GM23338 (cell line): ENCODE measurements at regions not wholly inside any gene's neighbourhood (a gene's known extent, or its start where the extent isn't known, plus 50 kb on each side); places are given as distances from the start of the nearest gene placed in this dataset.

Experiments
- ATAC-seq: fragments of 200-7000 bp; cut with Tn5 transposase; 3 replicates; pipeline ENCODE4 v1.9.1; 2020
- DNase-seq: peaks from one replicate; pipeline ENCODE4 v3.0.0-alpha.2; 2015; ENCODE audit warnings: low spot score
- H2AFZ ChIP-seq: fragments of 200-600 bp; sonication (generic); 2 replicates; pipeline ENCODE4 v1.8.0; 2016; ENCODE audit warnings: antibody characterized with exemption, mild to moderate bottlenecking, moderate library complexity
- H3F3A ChIP-seq: fragments of 200-600 bp; sonication (generic); replicated peaks from 2 replicates; pipeline ENCODE4 v1.8.0; 2017; ENCODE audit warnings: antibody characterized with exemption, mixed run types, low read depth
- H3K27ac ChIP-seq: fragments of 200-600 bp; sonication (generic); 2 replicates; pipeline ENCODE4 v1.6.1; 2016; ENCODE audit warnings: low read depth
- H3K27me3 ChIP-seq: fragments of 200-600 bp; sonication (generic); 2 replicates; pipeline ENCODE4 v1.8.0; 2016; ENCODE audit warnings: mild to moderate bottlenecking, mixed run types, moderate library complexity; ENCODE audit not compliant: insufficient read depth
- H3K36me3 ChIP-seq: fragments of 200-600 bp; sonication (generic); 2 replicates; pipeline ENCODE4 v1.8.0; 2016; ENCODE audit warnings: mild to moderate bottlenecking; ENCODE audit not compliant: insufficient read depth
- H3K4me1 ChIP-seq: fragments of 200-600 bp; sonication (generic); 2 replicates; pipeline ENCODE4 v1.8.0; 2016; ENCODE audit warnings: mild to moderate bottlenecking, moderate library complexity; ENCODE audit not compliant: insufficient read depth
- H3K4me2 ChIP-seq: fragments of 200-600 bp; sonication (generic); 2 replicates; pipeline ENCODE4 v1.7.1; 2017; ENCODE audit warnings: mixed run types
- H3K4me3 ChIP-seq: fragments of 200-600 bp; sonication (generic); 2 replicates; pipeline ENCODE4 v1.6.1; 2016; ENCODE audit warnings: mixed run types
- H3K79me2 ChIP-seq: fragments of 200-600 bp; sonication (generic); replicated peaks from 2 replicates; pipeline ENCODE4 v1.8.0; 2017; ENCODE audit warnings: mild to moderate bottlenecking; ENCODE audit not compliant: insufficient read depth
- H3K9me2 ChIP-seq: fragments of 200-600 bp; sonication (generic); 2 replicates; pipeline ENCODE4 v1.8.0; 2017; ENCODE audit not compliant: insufficient read depth
- H4K20me1 ChIP-seq: fragments of 200-600 bp; sonication (generic); replicated peaks from 2 replicates; pipeline ENCODE4 v1.8.0; 2017; ENCODE audit warnings: mild to moderate bottlenecking; ENCODE audit not compliant: insufficient read depth
- H3K27ac Mint-ChIP-seq: 2 replicates; pipeline ENCODE4 v1.8.0; 2020; ENCODE audit warnings: inconsistent platforms, mild to moderate bottlenecking, moderate library complexity, mixed read lengths
- H3K27me3 Mint-ChIP-seq: 3 replicates; pipeline ENCODE4 v1.8.0; 2022; ENCODE audit warnings: low read depth, mild to moderate bottlenecking, moderate library complexity, mixed read lengths, inconsistent platforms; ENCODE audit not compliant: insufficient read depth, poor library complexity
- H3K36me3 Mint-ChIP-seq: 3 replicates; pipeline ENCODE4 v1.8.0; 2021; ENCODE audit warnings: low read depth, mild to moderate bottlenecking, inconsistent platforms, moderate library complexity, mixed read lengths
- H3K4me1 Mint-ChIP-seq: 3 replicates; pipeline ENCODE4 v1.8.0; 2020; ENCODE audit warnings: mild to moderate bottlenecking, inconsistent platforms, mixed read lengths
- H3K4me3 Mint-ChIP-seq: 3 replicates; pipeline ENCODE4 v1.8.0; 2021; ENCODE audit warnings: moderate library complexity, mild to moderate bottlenecking, inconsistent platforms, mixed read lengths
- H3K9me3 Mint-ChIP-seq: 3 replicates; pipeline ENCODE4 v1.8.0; 2020; ENCODE audit warnings: moderate library complexity, mild to moderate bottlenecking, inconsistent platforms, mixed read lengths
- ETS1 ChIP-seq: IDR thresholded peaks from 2 replicates; pipeline ENCODE4 v1.6.1; 2016; ENCODE audit warnings: antibody characterized with exemption
- EZH2phosphoT487 ChIP-seq: fragments of 200-600 bp; sonication (generic); IDR thresholded peaks from one replicate; pipeline ENCODE4 v1.8.1; 2018; ENCODE audit warnings: antibody characterized with exemption; ENCODE audit not compliant: unreplicated experiment
- JUNB ChIP-seq: IDR thresholded peaks from one replicate; pipeline ENCODE4 v1.6.1; 2016; ENCODE audit warnings: antibody characterized with exemption; ENCODE audit not compliant: unreplicated experiment
- NANOG ChIP-seq: IDR thresholded peaks from 2 replicates; pipeline ENCODE4 v1.6.1; 2016; ENCODE audit warnings: antibody characterized with exemption, borderline replicate concordance
- STAT1 ChIP-seq: IDR thresholded peaks from one replicate; pipeline ENCODE4 v1.6.1; 2016; ENCODE audit warnings: antibody characterized with exemption; ENCODE audit not compliant: unreplicated experiment
- ZNF114 ChIP-seq: fragments of 250-450 bp; sonication (Bioruptor Pico); IDR thresholded peaks from 2 replicates; pipeline ENCODE4 v1.5.0; 2020; ENCODE audit warnings: mild to moderate bottlenecking, moderate library complexity
- ZNF331 ChIP-seq: fragments of 250-450 bp; sonication (Bioruptor Pico); IDR thresholded peaks from 2 replicates; pipeline ENCODE4 v1.5.0; 2020; ENCODE audit warnings: low read depth, mild to moderate bottlenecking, moderate library complexity
- TF ChIP-seq, protein P1 (sequence below): IDR thresholded peaks from one replicate; pipeline ENCODE4 v1.6.1; 2018; ENCODE audit warnings: antibody characterized with exemption; ENCODE audit not compliant: unreplicated experiment

DNA sequence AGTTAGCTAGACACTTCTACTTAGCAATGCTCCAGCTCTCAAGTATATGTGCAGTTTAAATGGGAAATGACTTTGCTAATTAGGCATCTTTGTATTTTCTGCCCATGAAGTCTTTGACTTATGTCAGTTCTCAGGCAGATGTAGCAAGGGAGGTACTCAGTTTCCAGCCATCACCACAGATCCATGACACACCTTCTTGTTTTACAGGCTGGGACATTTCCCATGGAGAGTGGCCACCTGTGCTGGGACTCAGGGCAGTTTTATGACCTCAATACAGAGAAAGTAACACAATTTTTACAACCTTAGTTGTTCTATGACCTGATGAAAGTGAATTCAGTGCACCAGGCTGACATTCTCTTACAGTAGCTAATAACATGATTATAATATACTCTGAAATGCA lies 280.7 kb upstream of the GK2 start:
- Histone ChIP-seq H3K4me3 (no peak overlapping the region), H3K79me2 (no peaks in the 10 kb centered on the region), H3F3A (no peaks in the 10 kb centered on the region), H3K27me3 (no peaks in the 10 kb centered on the region), H4K20me1 (no peaks in the 10 kb centered on the region), H3K36me3 (no peaks in the 10 kb centered on the region), H3K4me2 (no peak overlapping the region), H3K9me2 (no peaks in the 10 kb centered on the region; the same call in none of the 2 replicates), H2AFZ (no peak overlapping the region; the same call in 1 of the 2 replicates), H3K27ac (no peak overlapping the region), H3K4me1 (no peaks in the 10 kb centered on the region)
- no peak for DNase-seq
- Mint-ChIP-seq H3K27ac (no peak overlapping the region), H3K36me3 (no peaks in the 10 kb centered on the region), H3K4me3 (no peak overlapping the region), H3K9me3 (no peaks in the 10 kb centered on the region; the same call in 2 of the 3 replicates), H3K27me3 (no peaks in the 10 kb centered on the region), H3K4me1 (no peaks in the 10 kb centered on the region)
- no peak for ATAC-seq
- TF ChIP-seq, protein P1, sequence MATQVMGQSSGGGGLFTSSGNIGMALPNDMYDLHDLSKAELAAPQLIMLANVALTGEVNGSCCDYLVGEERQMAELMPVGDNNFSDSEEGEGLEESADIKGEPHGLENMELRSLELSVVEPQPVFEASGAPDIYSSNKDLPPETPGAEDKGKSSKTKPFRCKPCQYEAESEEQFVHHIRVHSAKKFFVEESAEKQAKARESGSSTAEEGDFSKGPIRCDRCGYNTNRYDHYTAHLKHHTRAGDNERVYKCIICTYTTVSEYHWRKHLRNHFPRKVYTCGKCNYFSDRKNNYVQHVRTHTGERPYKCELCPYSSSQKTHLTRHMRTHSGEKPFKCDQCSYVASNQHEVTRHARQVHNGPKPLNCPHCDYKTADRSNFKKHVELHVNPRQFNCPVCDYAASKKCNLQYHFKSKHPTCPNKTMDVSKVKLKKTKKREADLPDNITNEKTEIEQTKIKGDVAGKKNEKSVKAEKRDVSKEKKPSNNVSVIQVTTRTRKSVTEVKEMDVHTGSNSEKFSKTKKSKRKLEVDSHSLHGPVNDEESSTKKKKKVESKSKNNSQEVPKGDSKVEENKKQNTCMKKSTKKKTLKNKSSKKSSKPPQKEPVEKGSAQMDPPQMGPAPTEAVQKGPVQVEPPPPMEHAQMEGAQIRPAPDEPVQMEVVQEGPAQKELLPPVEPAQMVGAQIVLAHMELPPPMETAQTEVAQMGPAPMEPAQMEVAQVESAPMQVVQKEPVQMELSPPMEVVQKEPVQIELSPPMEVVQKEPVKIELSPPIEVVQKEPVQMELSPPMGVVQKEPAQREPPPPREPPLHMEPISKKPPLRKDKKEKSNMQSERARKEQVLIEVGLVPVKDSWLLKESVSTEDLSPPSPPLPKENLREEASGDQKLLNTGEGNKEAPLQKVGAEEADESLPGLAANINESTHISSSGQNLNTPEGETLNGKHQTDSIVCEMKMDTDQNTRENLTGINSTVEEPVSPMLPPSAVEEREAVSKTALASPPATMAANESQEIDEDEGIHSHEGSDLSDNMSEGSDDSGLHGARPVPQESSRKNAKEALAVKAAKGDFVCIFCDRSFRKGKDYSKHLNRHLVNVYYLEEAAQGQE: no peak
- TF ChIP-seq ZNF114 (CRISPR knock-in tag): no peak

DNA sequence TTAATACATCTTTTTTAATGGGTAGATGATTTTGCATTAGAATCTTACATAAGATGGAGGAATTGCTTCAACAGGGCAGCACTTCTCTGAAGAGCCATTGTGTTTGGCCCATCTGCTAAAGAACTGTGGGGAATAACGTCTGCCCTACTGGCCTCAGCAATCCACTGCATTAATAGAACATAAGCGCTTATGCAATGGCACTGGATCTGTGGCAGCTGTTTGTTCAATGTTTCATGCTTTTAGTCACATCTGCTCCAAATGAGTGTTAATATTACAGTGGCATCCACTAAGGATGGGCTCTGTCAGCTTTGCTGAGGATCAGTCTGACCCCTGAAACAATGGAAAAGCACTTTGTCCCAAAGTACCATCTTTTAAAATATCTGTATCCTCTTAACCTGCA lies 279.0 kb upstream of the GK2 start:
- Histone ChIP-seq H3K4me1 (no peaks in the 10 kb centered on the region), H3K36me3 (no peaks in the 10 kb centered on the region), H3K4me2 (no peak overlapping the region), H3K79me2 (no peaks in the 10 kb centered on the region), H3K27me3 (no peaks in the 10 kb centered on the region), H3K27ac (no peak overlapping the region), H4K20me1 (no peaks in the 10 kb centered on the region), H3F3A (no peaks in the 10 kb centered on the region), H3K4me3 (no peak overlapping the region), H2AFZ (no peak overlapping the region), H3K9me2 (no peaks in the 10 kb centered on the region; the same call in 1 of the 2 replicates)
- Mint-ChIP-seq H3K36me3 (no peaks in the 10 kb centered on the region), H3K9me3 (no peaks in the 10 kb centered on the region), H3K4me1 (peaks cover 4% of the 10 kb centered on the region; the same call in 2 of the 3 replicates), H3K27ac (no peak overlapping the region), H3K4me3 (no peak overlapping the region), H3K27me3 (no peaks in the 10 kb centered on the region)
- ATAC-seq: no peak
- DNase-seq: no peak
- no peak for TF ChIP-seq JUNB
- no peak for TF ChIP-seq ETS1
- TF ChIP-seq ZNF331 (CRISPR knock-in tag): no peak
- TF ChIP-seq EZH2phosphoT487: no peak
- TF ChIP-seq, protein P1: no peak
- no peak for TF ChIP-seq STAT1
- no peak for TF ChIP-seq NANOG
